Neuronal stem cell (in vitro differentiated cells): ENCODE measurements at regions not wholly inside any gene's neighbourhood (a gene's known extent, or its start where the extent isn't known, plus 50 kb on each side); places are given as distances from the start of the nearest gene placed in this dataset.

Experiments used
- DNase-seq: peaks from one replicate; pipeline ENCODE4 v3.0.0-alpha.2; 2013; ENCODE audit warnings: low spot score
- H2AFZ ChIP-seq: one replicate; pipeline ENCODE4 v1.6.1; 2013; ENCODE audit warnings: mild to moderate bottlenecking, low read length, inconsistent platforms
- H2AK5ac ChIP-seq: 2 replicates; pipeline ENCODE4 v1.6.1; 2013; ENCODE audit warnings: low read depth, mild to moderate bottlenecking, inconsistent platforms, low read length, moderate library complexity, mixed read lengths
- H2BK120ac ChIP-seq: 2 replicates; pipeline ENCODE4 v1.6.1; 2013; ENCODE audit warnings: low read depth, mild to moderate bottlenecking, inconsistent platforms, low read length, moderate library complexity, mixed read lengths
- H2BK12ac ChIP-seq: one replicate; pipeline ENCODE4 v1.6.1; 2013; ENCODE audit warnings: low read length, inconsistent platforms
- H2BK15ac ChIP-seq: 2 replicates; pipeline ENCODE4 v1.6.1; 2013; ENCODE audit warnings: mild to moderate bottlenecking, low read length, inconsistent platforms, mixed read lengths
- H2BK5ac ChIP-seq: one replicate; pipeline ENCODE4 v1.6.1; 2013; ENCODE audit warnings: inconsistent platforms, mild to moderate bottlenecking, low read length, moderate library complexity
- H3K14ac ChIP-seq: one replicate; pipeline ENCODE4 v1.6.1; 2013; ENCODE audit warnings: low read length, inconsistent platforms
- H3K18ac ChIP-seq: 2 replicates; pipeline ENCODE4 v1.6.1; 2013; ENCODE audit warnings: low read length, inconsistent platforms
- H3K23ac ChIP-seq: 2 replicates; pipeline ENCODE4 v1.6.1; 2013; ENCODE audit warnings: low read depth, mild to moderate bottlenecking, mixed read lengths, low read length, inconsistent platforms; ENCODE audit not compliant: poor library complexity
- H3K27ac ChIP-seq: replicated peaks from 3 replicates; pipeline ENCODE4 v1.5.1; 2013; ENCODE audit warnings: low read length, inconsistent platforms
- H3K27me3 ChIP-seq, 3 experiments: 2 replicates each; pipeline ENCODE4 v1.6.1; 2013; ENCODE audit warnings: low read length in 3 of 3, mild to moderate bottlenecking in 2 of 3, inconsistent platforms in 1 of 3, low read depth in 1 of 3, mixed read lengths in 1 of 3, moderate library complexity in 1 of 3; ENCODE audit not compliant: control insufficient read depth in 3 of 3, insufficient read depth in 3 of 3
- H3K36me3 ChIP-seq, 2 donors: replicated peaks in 1 of 2; 2 replicates each; pipeline ENCODE4 v1.6.1; 2013; ENCODE audit warnings: low read length in 2 of 2; ENCODE audit not compliant: control insufficient read depth in 2 of 2, insufficient read depth in 2 of 2
- H3K4ac ChIP-seq: 2 replicates; pipeline ENCODE4 v1.6.1; 2013; ENCODE audit warnings: inconsistent platforms, mild to moderate bottlenecking, low read length, moderate library complexity
- H3K4me1 ChIP-seq, 2 donors: 1 replicate in 1 of 2; 2 replicates in 1 of 2; pipeline ENCODE4 v1.6.1; 2013; ENCODE audit warnings: low read length in 2 of 2, low read depth in 1 of 2; ENCODE audit not compliant: control insufficient read depth in 2 of 2, insufficient read depth in 1 of 2
- H3K4me2 ChIP-seq: one replicate; pipeline ENCODE4 v1.6.1; 2013; ENCODE audit warnings: mild to moderate bottlenecking, low read length, inconsistent platforms; ENCODE audit not compliant: insufficient read depth, poor library complexity, severe bottlenecking
- H3K4me3 ChIP-seq, 2 donors: 2 replicates each; pipeline ENCODE4 v1.5.1; 2013; ENCODE audit warnings: low read length in 2 of 2, mild to moderate bottlenecking in 2 of 2, inconsistent platforms in 1 of 2, moderate library complexity in 1 of 2
- H3K79me1 ChIP-seq: one replicate; pipeline ENCODE4 v1.6.1; 2013; ENCODE audit warnings: low read depth, mild to moderate bottlenecking, inconsistent platforms, low read length, moderate library complexity
- H3K9ac ChIP-seq: one replicate; pipeline ENCODE4 v1.6.1; 2013; ENCODE audit warnings: mild to moderate bottlenecking, low read depth, low read length, inconsistent platforms; ENCODE audit not compliant: poor library complexity
- H3K9me3 ChIP-seq, 2 donors: replicated peaks in 1 of 2; 2 replicates each; pipeline versions ENCODE3 to v1.6.1; 2013; ENCODE audit warnings: low read length in 2 of 2, mild to moderate bottlenecking in 2 of 2, inconsistent platforms in 1 of 2, low read depth in 1 of 2, mixed read lengths in 1 of 2, moderate library complexity in 1 of 2; ENCODE audit not compliant: control insufficient read depth in 2 of 2, insufficient read depth in 1 of 2
- H4K8ac ChIP-seq: one replicate; pipeline ENCODE4 v1.6.1; 2013; ENCODE audit warnings: low read depth, mild to moderate bottlenecking, inconsistent platforms, low read length, moderate library complexity
- H4K91ac ChIP-seq: one replicate; pipeline ENCODE4 v1.6.1; 2013; ENCODE audit warnings: low read length, low read depth, mild to moderate bottlenecking, inconsistent platforms; ENCODE audit not compliant: poor library complexity
- WGBS, 2 donors: extraction: QIAGEN DNeasy Blood & Tissue Kit; methylation state at CpG; one replicate each; pipeline ENCODE4 v1.1.7; 2013; ENCODE audit warnings: missing lambda C conversion rate in 2 of 2, mixed read lengths in 1 of 2; ENCODE audit not compliant: insufficient read length in 2 of 2, insufficient replicate concordance in 1 of 2; ENCODE audit errors: extremely low coverage in 2 of 2; 5-methylcytosine and 5-hydroxymethylcytosine counted together

DNA sequence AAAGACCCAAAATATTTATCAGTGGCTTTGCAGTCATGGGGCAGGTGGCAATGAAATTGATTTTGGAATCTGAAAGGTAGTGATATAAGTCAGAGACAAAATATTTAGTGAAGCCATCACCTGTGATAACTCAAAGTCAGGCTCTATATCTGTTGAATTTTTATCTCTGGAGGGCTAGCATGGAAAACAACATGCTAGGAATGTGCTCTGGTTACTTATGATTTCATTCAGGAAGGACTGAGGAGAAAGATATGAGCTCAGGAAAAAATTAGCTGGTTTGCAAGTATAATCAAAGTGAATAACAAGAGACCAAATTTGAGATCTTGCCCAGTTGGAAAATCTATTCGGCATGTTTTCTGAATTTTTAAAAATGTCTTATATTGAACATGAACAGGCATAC lies 364.6 kb upstream of the LRRC7 start:
- Histone ChIP-seq H2AFZ (no peak overlapping the region), H3K4me3 (no peak overlapping the region), H3K14ac (no peak overlapping the region), H3K27ac (no peak overlapping the region), H3K79me1 (no peaks in the 10 kb centered on the region), H2BK120ac (no peak overlapping the region), H2BK12ac (no peak overlapping the region), H4K91ac (no peak overlapping the region), H3K27me3 (no peaks in the 10 kb centered on the region), H3K18ac (no peak overlapping the region), H4K8ac (no peak overlapping the region), H3K4ac (no peak overlapping the region), H3K9me3 (no peaks in the 10 kb centered on the region), H3K4me2 (no peak overlapping the region), H2BK15ac (no peak overlapping the region), H2AK5ac (no peak overlapping the region), H3K36me3 (no peaks in the 10 kb centered on the region), H3K23ac (no peak overlapping the region), H3K9ac (no peak overlapping the region), H3K4me1 (no peaks in the 10 kb centered on the region), H2BK5ac (no peak overlapping the region)
- no peak for DNase-seq
- WGBS, 2 donors = no CpG with 5 or more reads among the region's 1 CpG

DNA sequence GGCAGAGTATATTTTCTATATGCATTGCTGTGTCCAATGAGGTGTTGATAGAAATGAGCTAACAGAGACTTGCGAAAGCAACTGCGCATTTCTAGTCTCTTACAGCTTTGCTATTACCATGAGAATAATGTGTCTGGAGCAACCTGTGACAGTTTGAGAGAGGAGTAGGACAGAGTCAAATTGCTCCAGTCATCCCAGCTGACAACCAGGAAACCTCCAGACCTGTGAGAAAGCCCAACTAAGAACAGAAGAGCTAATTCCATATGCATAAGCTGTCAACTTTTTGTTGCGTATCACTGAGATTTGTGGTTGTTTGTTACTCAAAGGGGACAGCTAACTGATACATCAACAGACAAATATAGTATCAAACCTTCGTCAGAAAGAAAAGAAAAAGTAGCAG lies 354.1 kb upstream of the LRRC7 start:
- H3K4ac ChIP-seq = no peak overlapping the region
- no peaks in the 10 kb centered on the region for H3K9me3 ChIP-seq
- no peak overlapping the region for H2BK15ac ChIP-seq
- H3K36me3 ChIP-seq = no peaks in the 10 kb centered on the region
- no peak overlapping the region for H2BK120ac ChIP-seq
- H4K8ac ChIP-seq = no peak overlapping the region
- H2AK5ac ChIP-seq = no peak overlapping the region
- H4K91ac ChIP-seq = no peak overlapping the region
- no peak overlapping the region for H3K27ac ChIP-seq
- H3K4me2 ChIP-seq = no peak overlapping the region
- no peak overlapping the region for H3K9ac ChIP-seq
- H3K79me1 ChIP-seq = no peaks in the 10 kb centered on the region
- H3K23ac ChIP-seq = no peak overlapping the region
- no CpG with 5 or more reads among the region's 4 CpGs for WGBS, 2 donors
- H3K18ac ChIP-seq = no peak overlapping the region
- H3K4me3 ChIP-seq = no peak overlapping the region
- no peak overlapping the region for H2BK12ac ChIP-seq
- no peaks in the 10 kb centered on the region for H3K4me1 ChIP-seq
- H3K14ac ChIP-seq = no peak overlapping the region
- no peaks in the 10 kb centered on the region for H3K27me3 ChIP-seq
- no peak overlapping the region for H2BK5ac ChIP-seq
- H2AFZ ChIP-seq = no peak overlapping the region
- DNase-seq = no peak

DNA sequence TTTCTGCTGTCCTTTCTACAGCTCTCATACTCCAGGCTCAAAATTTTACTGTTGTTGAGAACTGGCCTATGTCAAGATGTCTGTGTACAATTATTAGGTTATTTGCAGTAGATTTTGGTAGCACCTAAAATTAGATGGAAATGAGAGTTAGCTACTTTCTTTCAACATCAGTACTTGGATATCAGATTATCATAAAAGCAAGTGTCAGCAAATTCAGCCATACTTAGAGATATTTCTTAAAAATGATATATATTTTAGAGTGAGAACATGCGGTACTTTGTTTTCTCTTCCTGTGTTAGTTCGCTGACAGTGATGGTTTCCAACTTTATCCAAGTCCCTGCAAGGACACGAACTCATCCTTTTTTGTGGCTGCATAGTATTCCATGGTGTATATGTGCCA lies 351.8 kb upstream of the LRRC7 start:
- no CpG with 5 or more reads among the region's 3 CpGs for WGBS, 2 donors
- Histone ChIP-seq H3K23ac (no peak overlapping the region), H4K8ac (no peak overlapping the region), H2BK5ac (no peak overlapping the region), H3K4me2 (no peak overlapping the region), H2BK120ac (no peak overlapping the region), H2AK5ac (no peak overlapping the region), H3K4me3 (no peak overlapping the region), H3K4me1 (no peaks in the 10 kb centered on the region), H3K79me1 (no peaks in the 10 kb centered on the region), H3K9me3 (no peaks in the 10 kb centered on the region), H2AFZ (no peak overlapping the region), H3K36me3 (no peaks in the 10 kb centered on the region), H3K18ac (no peak overlapping the region), H3K4ac (no peak overlapping the region), H3K27ac (no peak overlapping the region), H4K91ac (no peak overlapping the region), H3K14ac (no peak overlapping the region), H3K9ac (no peak overlapping the region), H2BK15ac (no peak overlapping the region), H2BK12ac (no peak overlapping the region), H3K27me3 (no peaks in the 10 kb centered on the region)
- no peak for DNase-seq

DNA sequence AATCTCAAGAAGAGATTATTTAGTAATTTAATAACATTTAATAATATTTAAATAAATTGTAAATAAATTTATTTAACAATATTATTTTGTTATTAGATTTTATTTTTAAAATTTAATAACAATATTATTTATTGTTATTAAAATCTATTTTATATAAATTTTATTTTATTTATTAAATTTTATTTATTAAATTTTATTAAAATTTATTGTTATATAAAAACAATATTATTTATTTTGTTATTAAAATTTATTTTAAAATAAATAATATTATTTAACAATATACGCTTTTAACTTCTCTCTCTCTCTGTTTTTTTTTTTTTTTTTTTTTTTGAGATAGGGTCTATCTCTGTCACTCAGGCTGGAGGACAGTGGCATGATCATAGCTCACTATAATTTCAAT lies 347.1 kb upstream of the LRRC7 start:
- Histone ChIP-seq H3K18ac (no peak overlapping the region), H3K9ac (no peak overlapping the region), H2BK5ac (no peak overlapping the region), H2BK12ac (no peak overlapping the region), H2AFZ (no peak overlapping the region), H3K4ac (no peak overlapping the region), H3K4me2 (no peak overlapping the region), H3K9me3 (no peaks in the 10 kb centered on the region), H3K14ac (no peak overlapping the region), H4K8ac (no peak overlapping the region), H3K27me3 (no peaks in the 10 kb centered on the region), H3K23ac (no peak overlapping the region), H4K91ac (no peak overlapping the region), H2BK15ac (no peak overlapping the region), H3K36me3 (no peaks in the 10 kb centered on the region), H2BK120ac (no peak overlapping the region), H3K4me1 (no peaks in the 10 kb centered on the region), H3K27ac (no peak overlapping the region), H3K79me1 (no peaks in the 10 kb centered on the region), H3K4me3 (no peak overlapping the region), H2AK5ac (no peak overlapping the region)
- WGBS, 2 donors = no CpG with 5 or more reads among the region's 1 CpG
- no peak for DNase-seq
